ENCODE measurements at regions not wholly inside any gene's neighbourhood (a gene's known extent, or its start where the extent isn't known, plus 50 kb on each side); places are given as distances from the start of the nearest gene placed in this dataset.

- no peak for TF ChIP-seq POLR2A (IDR thresholded peaks at IDR 0.05)
- no peak for TF ChIP-seq CTCF (IDR thresholded peaks at IDR 0.05)
These were observed 189.3 kb downstream of the PTPRU start for GRCh38 chr1:29425631-29426030.

Data from ovary (tissue), 3 donors.